Psoas muscle (tissue), 7 donors: ENCODE measurements at regions not wholly inside any gene's neighbourhood (a gene's known extent, or its start where the extent isn't known, plus 50 kb on each side); places are given as distances from the start of the nearest gene placed in this dataset.

Source experiments
- ATAC-seq, 4 donors: fragments of 200-7000 bp; cut with Tn5 transposase; one replicate each; pipeline ENCODE4 v1.9.1; 2020; ENCODE audit warnings: moderate library complexity in 3 of 4, mild to moderate bottlenecking in 2 of 4
- DNase-seq, 2 donors: peaks; one replicate each; pipeline ENCODE4 v3.0.0-alpha.2; 2020
- H3K27ac ChIP-seq: fragments of 200-600 bp; one replicate; pipeline ENCODE4 v1.8.0; 2022
- H3K27me3 ChIP-seq, 3 donors: fragments of 200-600 bp in 1 of 3; one replicate each; pipeline versions ENCODE4 v1.6.1 to v1.8.0; 2013 to 2022; ENCODE audit warnings: low read length in 2 of 3, mild to moderate bottlenecking in 2 of 3, moderate library complexity in 1 of 3; ENCODE audit not compliant: insufficient read depth in 3 of 3
- H3K36me3 ChIP-seq, 2 donors: fragments of 200-600 bp in 1 of 2; one replicate each; pipeline versions ENCODE4 v1.6.1 to v1.8.0; 2013 to 2022; ENCODE audit warnings: low read depth in 1 of 2, mild to moderate bottlenecking in 1 of 2, moderate library complexity in 1 of 2; ENCODE audit not compliant: insufficient read depth in 1 of 2
- H3K4me1 ChIP-seq: fragments of 200-600 bp; one replicate; pipeline ENCODE4 v1.8.0; 2022
- H3K4me3 ChIP-seq: fragments of 200-600 bp; one replicate; pipeline ENCODE4 v1.8.0; 2022; ENCODE audit warnings: mild to moderate bottlenecking
- H3K9me3 ChIP-seq: fragments of 200-600 bp; one replicate; pipeline ENCODE4 v1.8.0; 2022
- CTCF ChIP-seq: fragments of 200-600 bp; IDR thresholded peaks from one replicate; pipeline ENCODE4 v1.8.0; 2022; ENCODE audit warnings: antibody characterized with exemption
- WGBS, 3 donors: extraction: QIAGEN DNeasy Blood & Tissue Kit; methylation state at CpG; one replicate each; pipeline versions ENCODE4 v1.1.6 to v1.1.7; 2013; 5-methylcytosine and 5-hydroxymethylcytosine counted together
- intact Hi-C, 2 donors: fragments of 100-400 bp; cut with DNase I; formaldehyde crosslinking; loops; one replicate each; pipeline versions ENCODE4 v1.11.0 to v1.14.2; 2022
- donor health status: healthy with polysubstance abuse.
- donor health status: DM: no; HTN: no; CAD: no; lungs with moderate emphysema.
- donor health status: Bipolar disorder and iron deficiency.
- donor health status: healthy.
- donor health status: DM: yes; HTN: yes; CAD: no.
- donor health status: DM: no; HTN: no; CAD: no.
- donor health status: DM: yes; HTN: yes; CAD: no.

- Histone ChIP-seq H3K4me3 (no peak overlapping the region), H3K9me3 (no peaks in the 10 kb centered on the region), H3K27ac (no peak overlapping the region), H3K27me3 (no peaks in the 10 kb centered on the region), H3K36me3 (no peaks in the 10 kb centered on the region), H3K4me1 (no peaks in the 10 kb centered on the region)
- TF ChIP-seq CTCF = no peak
- ATAC-seq (no peak), DNase-seq (no peak)
- WGBS, 3 donors = 76 to 82% (median 80%) methylated on average over 3 of the region's 3 CpGs
- intact Hi-C loops = loop anchor here in 1 of 2 donors (10.0 kb wide), 1 partner anchor 62 kb away; no protein-coding TSS in a partner anchor
Measured at GRCh38 chr20:6606651-6607050, 160.8 kb upstream of the BMP2 start.

GRCh38 chr20:6605055-6605935, 162.2 kb upstream of the BMP2 start:
- intact Hi-C loops = loop anchor here in 1 of 2 donors (10.0 kb wide), 1 partner anchor 60 kb away; no protein-coding TSS in a partner anchor
- H3K27me3 ChIP-seq = no peaks in the 10 kb centered on the region
- TF ChIP-seq CTCF = no peak
- WGBS, 3 donors = 36 to 52% (median 49%) methylated on average over 4 of the region's 4 CpGs
- no peak overlapping the region for H3K4me3 ChIP-seq
- no peaks in the 10 kb centered on the region for H3K9me3 ChIP-seq
- DNase-seq = no peak
- H3K36me3 ChIP-seq = no peaks in the 10 kb centered on the region
- H3K4me1 ChIP-seq = no peaks in the 10 kb centered on the region
- no peak overlapping the region for H3K27ac ChIP-seq
- no peak for ATAC-seq

GRCh38 chr20:6604179-6604578, 163.3 kb upstream of the BMP2 start:
- Histone ChIP-seq H3K4me1 (no peaks in the 10 kb centered on the region), H3K36me3 (no peaks in the 10 kb centered on the region), H3K4me3 (no peak overlapping the region), H3K27me3 (no peaks in the 10 kb centered on the region), H3K27ac (no peak overlapping the region), H3K9me3 (no peaks in the 10 kb centered on the region)
- no peak for TF ChIP-seq CTCF
- no peak for ATAC-seq
- intact Hi-C loops = loop anchor here in 1 of 2 donors (10.0 kb wide), 1 partner anchor 59 kb away; no protein-coding TSS in a partner anchor
- no peak for DNase-seq
- WGBS, 3 donors = 83 to 91% (median 87%) methylated on average over 3 of the region's 3 CpGs

- H3K27ac ChIP-seq = no peak overlapping the region
- 76 to 79% (median 77%) methylated on average over 5 of the region's 5 CpGs for WGBS, 3 donors
Measured at GRCh38 chr20:6599876-6600735, 167.4 kb upstream of the BMP2 start.

More at GRCh38 chr20:6599876-6600735, 167.4 kb upstream of the BMP2 start:
- Histone ChIP-seq H3K4me3 (no peak overlapping the region), H3K27me3 (no peaks in the 10 kb centered on the region), H3K9me3 (no peaks in the 10 kb centered on the region), H3K36me3 (no peaks in the 10 kb centered on the region), H3K4me1 (no peaks in the 10 kb centered on the region)
- intact Hi-C loops = loop anchor here in 1 of 2 donors (10.0 kb wide), 1 partner anchor 55 kb away; no protein-coding TSS in a partner anchor
- no peak for DNase-seq
- TF ChIP-seq CTCF = no peak
- ATAC-seq = no peak
